GM12878 (cell line): ENCODE measurements at regions not wholly inside any gene's neighbourhood (a gene's known extent, or its start where the extent isn't known, plus 50 kb on each side); places are given as distances from the start of the nearest gene placed in this dataset.
A peak's percentile ranks its signal among the peaks of the same experiment; 100 is the strongest.

ENCODE experiments used
- ATAC-seq: fragments of 200-7000 bp; cut with Tn5 transposase; 3 replicates; pipeline ENCODE4 v1.9.1; 2020; ENCODE audit warnings: mild to moderate bottlenecking, moderate library complexity
- BruUV-seq: library from RNA; stranded (reverse); fragments of 400-500 nt; replicated peaks from 2 replicates; lab custom pipeline; 2021; lab: Mats Ljungman, UMichigan
- CTCF ChIA-PET: fragments of 300-600 bp; sonication (Branson Sonifier 250); formaldehyde crosslinking; extraction: SDS; loops from one replicate; lab custom pipeline; 2021; ENCODE audit warnings: inconsistent platforms; lab: Yijun Ruan, JAX
- POLR2A ChIA-PET: fragments of 350-600 bp; formaldehyde crosslinking; extraction: SDS; loops from one replicate; lab custom pipeline; 2021; ENCODE audit warnings: inconsistent platforms; lab: Charles Lee
- RAD21 ChIA-PET: fragments of 300-600 bp; sonication (Branson Sonifier 250); formaldehyde crosslinking; loops from one replicate; lab custom pipeline; 2023; ENCODE audit warnings: antibody characterized with exemption; ENCODE audit not compliant: unreplicated experiment; lab: Charles Lee
- SMC1A ChIA-PET: fragments of 300-600 bp; sonication (Branson Sonifier 250); formaldehyde crosslinking; loops from one replicate; lab custom pipeline; 2023; ENCODE audit not compliant: unreplicated experiment, uncharacterized antibody; lab: Charles Lee
- DNase-seq: peaks from one replicate; pipeline ENCODE4 v3.0.0-alpha.2; 2011; ENCODE audit warnings: low read depth, low spot score
- FAIRE-seq: peaks from 3 replicates; lab custom pipeline; 2011; peaks lifted over from hg19 to GRCh38; lab: Jason Lieb, UNC
- H2AFZ ChIP-seq: 2 replicates; pipeline ENCODE4 v1.6.0; 2011; ENCODE audit warnings: low read depth, low read length, control low read depth; ENCODE audit not compliant: control insufficient read depth
- H3K27ac ChIP-seq: 2 replicates; pipeline ENCODE4 v1.5.1; 2011; ENCODE audit warnings: control low read depth; ENCODE audit not compliant: control insufficient read depth, insufficient read depth
- H3K27me3 ChIP-seq, 2 experiments: replicated peaks in 1 of 2; 2 replicates each; pipeline versions ENCODE4 v1.6.0 to v1.6.1; 2011; ENCODE audit warnings: low read length in 1 of 2; ENCODE audit not compliant: control insufficient read depth in 2 of 2, insufficient read depth in 2 of 2
- H3K36me3 ChIP-seq, 2 experiments: 2 replicates each; pipeline ENCODE4 v1.5.1; 2011; ENCODE audit warnings: low read length in 1 of 2; ENCODE audit not compliant: control insufficient read depth in 2 of 2, insufficient read depth in 2 of 2
- H3K4me1 ChIP-seq: 2 replicates; pipeline ENCODE4 v1.6.1; 2011; ENCODE audit warnings: mild to moderate bottlenecking, low read length, moderate library complexity, mixed read lengths; ENCODE audit not compliant: control insufficient read depth, insufficient read depth
- H3K4me2 ChIP-seq: 2 replicates; pipeline ENCODE4 v1.6.0; 2011; ENCODE audit warnings: control low read depth; ENCODE audit not compliant: control insufficient read depth, insufficient read depth
- H3K4me3 ChIP-seq: fragments of 200-600 bp; sonication (generic); 2 replicates; pipeline ENCODE4 v1.5.1; 2016
- H3K79me2 ChIP-seq: 2 replicates; pipeline ENCODE4 v1.6.0; 2011; ENCODE audit warnings: low read length; ENCODE audit not compliant: control insufficient read depth, insufficient read depth
- H3K9ac ChIP-seq: 2 replicates; pipeline ENCODE4 v1.8.0; 2011; ENCODE audit warnings: low read length, control low read depth, mixed read lengths; ENCODE audit not compliant: control insufficient read depth, insufficient read depth
- H3K9me3 ChIP-seq: replicated peaks from 3 replicates; pipeline ENCODE4 v1.5.1; 2011; ENCODE audit warnings: mild to moderate bottlenecking, low read length; ENCODE audit not compliant: control insufficient read depth, insufficient read depth
- H4K20me1 ChIP-seq: 2 replicates; pipeline ENCODE4 v1.6.0; 2011; ENCODE audit not compliant: control insufficient read depth, insufficient read depth
- BCL11A ChIP-seq: IDR thresholded peaks from 2 replicates; pipeline ENCODE4 v1.6.1; 2011; ENCODE audit warnings: low read depth, low read length
- JUND ChIP-seq: IDR thresholded peaks from 2 replicates; pipeline ENCODE4 v1.6.1; 2012; ENCODE audit warnings: low read depth, mild to moderate bottlenecking, low read length, improper control_type of control experiment, moderate library complexity
- MEF2B ChIP-seq: fragments of 450-650 bp; IDR thresholded peaks from 2 replicates; pipeline ENCODE4 v1.6.1; 2018; ENCODE audit warnings: mild to moderate bottlenecking, moderate library complexity; ENCODE audit not compliant: partially characterized antibody, poor library complexity, severe bottlenecking
- SUPT20H ChIP-seq: IDR thresholded peaks from 2 replicates; pipeline ENCODE4 v1.6.1; 2011; ENCODE audit warnings: low read depth, mild to moderate bottlenecking, low read length, moderate library complexity, borderline replicate concordance; ENCODE audit not compliant: control insufficient read depth
- WGBS: methylation state at CpG from one replicate; pipeline ENCODE4 v1.1.6; 2016; ENCODE audit warnings: low lambda C conversion rate; ENCODE audit not compliant: insufficient replicate concordance, insufficient coverage; ENCODE audit errors: missing lambda C conversion rate; 5-methylcytosine and 5-hydroxymethylcytosine counted together
- in situ Hi-C: fragments of 300-500 bp; cut with MboI; formaldehyde crosslinking; loops from 9 replicates; pipeline ENCODE4 v1.14.3; 2018; ENCODE audit warnings: mixed read lengths
- intact Hi-C: fragments of 100-400 bp; cut with micrococcal nuclease; formaldehyde crosslinking; loops from one replicate; pipeline ENCODE4 v1.14.2; 2022; ENCODE audit not compliant: unreplicated experiment
- TF ChIP-seq, protein P1 (sequence below): fragments of 450-650 bp; IDR thresholded peaks from 2 replicates; pipeline ENCODE4 v1.6.1; 2017; ENCODE audit warnings: mild to moderate bottlenecking, moderate library complexity
- TF ChIP-seq, protein P2 (sequence below): fragments of 450-650 bp; formaldehyde crosslinking; IDR thresholded peaks from 2 replicates; pipeline ENCODE4 v1.5.0; 2022; ENCODE audit warnings: mild to moderate bottlenecking, missing genetic modification characterization
- TF ChIP-seq, protein P3 (sequence below): fragments of 450-650 bp; IDR thresholded peaks from 2 replicates; pipeline ENCODE4 v1.6.1; 2016; ENCODE audit warnings: mild to moderate bottlenecking

DNA sequence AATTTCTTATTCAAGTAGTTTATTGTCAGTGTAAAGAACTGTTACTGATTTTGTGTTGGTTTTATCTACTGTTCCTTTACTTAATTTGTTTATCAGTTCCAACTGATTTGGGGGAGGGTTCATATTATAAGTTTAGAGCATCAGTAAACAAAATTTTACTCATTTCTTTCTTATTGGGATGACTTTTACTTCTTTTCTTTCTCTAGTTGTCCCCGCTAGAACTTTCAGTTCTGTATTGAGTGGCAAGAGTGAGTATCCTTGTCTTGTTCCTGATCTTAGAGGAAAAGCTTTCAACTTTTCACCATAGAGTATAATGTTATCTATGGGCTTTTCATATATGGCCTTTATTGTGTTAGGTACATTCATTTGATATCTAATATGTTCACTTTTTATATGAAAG lies 584.1 kb downstream of the LRFN5 start:
- ChIA-PET POLR2A (no interaction called here), RAD21 (no interaction called here), SMC1A (no interaction called here), CTCF (no interaction called here)
- Histone ChIP-seq H2AFZ (no peak overlapping the region), H3K9ac (no peak overlapping the region), H3K4me1 (no peaks in the 10 kb centered on the region), H3K4me2 (no peak overlapping the region), H4K20me1 (no peaks in the 10 kb centered on the region), H3K79me2 (no peaks in the 10 kb centered on the region), H3K27me3 (no peaks in the 10 kb centered on the region), H3K9me3 (no peaks in the 10 kb centered on the region), H3K27ac (no peak overlapping the region)
- intact Hi-C loops (no loop called here), in situ Hi-C loops (no loop called here)
- WGBS: 0% methylated on average over 1 of the region's 1 CpG
- BruUV-seq: no TSS peak
- DNase-seq: no peak
- TF ChIP-seq, protein P1, sequence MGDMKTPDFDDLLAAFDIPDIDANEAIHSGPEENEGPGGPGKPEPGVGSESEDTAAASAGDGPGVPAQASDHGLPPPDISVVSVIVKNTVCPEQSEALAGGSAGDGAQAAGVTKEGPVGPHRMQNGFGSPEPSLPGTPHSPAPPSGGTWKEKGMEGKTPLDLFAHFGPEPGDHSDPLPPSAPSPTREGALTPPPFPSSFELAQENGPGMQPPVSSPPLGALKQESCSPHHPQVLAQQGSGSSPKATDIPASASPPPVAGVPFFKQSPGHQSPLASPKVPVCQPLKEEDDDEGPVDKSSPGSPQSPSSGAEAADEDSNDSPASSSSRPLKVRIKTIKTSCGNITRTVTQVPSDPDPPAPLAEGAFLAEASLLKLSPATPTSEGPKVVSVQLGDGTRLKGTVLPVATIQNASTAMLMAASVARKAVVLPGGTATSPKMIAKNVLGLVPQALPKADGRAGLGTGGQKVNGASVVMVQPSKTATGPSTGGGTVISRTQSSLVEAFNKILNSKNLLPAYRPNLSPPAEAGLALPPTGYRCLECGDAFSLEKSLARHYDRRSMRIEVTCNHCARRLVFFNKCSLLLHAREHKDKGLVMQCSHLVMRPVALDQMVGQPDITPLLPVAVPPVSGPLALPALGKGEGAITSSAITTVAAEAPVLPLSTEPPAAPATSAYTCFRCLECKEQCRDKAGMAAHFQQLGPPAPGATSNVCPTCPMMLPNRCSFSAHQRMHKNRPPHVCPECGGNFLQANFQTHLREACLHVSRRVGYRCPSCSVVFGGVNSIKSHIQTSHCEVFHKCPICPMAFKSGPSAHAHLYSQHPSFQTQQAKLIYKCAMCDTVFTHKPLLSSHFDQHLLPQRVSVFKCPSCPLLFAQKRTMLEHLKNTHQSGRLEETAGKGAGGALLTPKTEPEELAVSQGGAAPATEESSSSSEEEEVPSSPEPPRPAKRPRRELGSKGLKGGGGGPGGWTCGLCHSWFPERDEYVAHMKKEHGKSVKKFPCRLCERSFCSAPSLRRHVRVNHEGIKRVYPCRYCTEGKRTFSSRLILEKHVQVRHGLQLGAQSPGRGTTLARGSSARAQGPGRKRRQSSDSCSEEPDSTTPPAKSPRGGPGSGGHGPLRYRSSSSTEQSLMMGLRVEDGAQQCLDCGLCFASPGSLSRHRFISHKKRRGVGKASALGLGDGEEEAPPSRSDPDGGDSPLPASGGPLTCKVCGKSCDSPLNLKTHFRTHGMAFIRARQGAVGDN: no peak
- peak; percentile 25; the same call in 1 of the 2 replicates for TF ChIP-seq BCL11A
- TF ChIP-seq, all 136 proteins: peak for 1
- FAIRE-seq: no peak
- Histone ChIP-seq H3K36me3 (no peaks in the 10 kb centered on the region), H3K4me3 (no peak overlapping the region)
- ATAC-seq: no peak

DNA sequence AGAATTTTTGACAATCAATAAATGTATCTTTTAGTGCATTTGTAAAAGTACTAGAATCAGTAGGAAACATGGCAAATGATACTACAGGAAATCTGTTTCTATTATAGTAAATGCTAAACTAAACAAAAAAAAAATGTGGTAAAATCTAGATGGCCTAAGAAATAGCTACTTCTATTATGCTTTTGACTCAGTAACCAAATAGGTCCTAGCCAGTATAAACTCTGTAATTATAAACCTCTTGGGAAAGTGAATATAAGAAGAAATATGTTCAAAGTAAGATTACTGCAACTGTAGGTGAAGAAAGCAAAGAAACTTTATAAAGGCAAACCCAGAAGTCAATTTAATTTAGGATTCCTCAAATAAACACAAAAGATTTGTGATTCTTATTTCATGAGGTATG lies 581.2 kb downstream of the LRFN5 start:
- no peak overlapping the region for H3K4me2 ChIP-seq
- H2AFZ ChIP-seq: no peak overlapping the region
- H3K9me3 ChIP-seq: no peaks in the 10 kb centered on the region
- intact Hi-C loops (no loop called here), in situ Hi-C loops (no loop called here)
- no peak for FAIRE-seq
- ChIA-PET SMC1A (interaction anchor here (1.0 kb wide), 1 partner anchor 34 kb away, joined by 3 read pairs; no protein-coding TSS in a partner anchor), CTCF (no interaction called here), POLR2A (no interaction called here)
- H3K4me1 ChIP-seq: no peaks in the 10 kb centered on the region
- no peak for DNase-seq
- ATAC-seq: no peak
- TF ChIP-seq MEF2B (no peak), JUND (no peak), SUPT20H (no peak)
- TF ChIP-seq, protein P2, sequence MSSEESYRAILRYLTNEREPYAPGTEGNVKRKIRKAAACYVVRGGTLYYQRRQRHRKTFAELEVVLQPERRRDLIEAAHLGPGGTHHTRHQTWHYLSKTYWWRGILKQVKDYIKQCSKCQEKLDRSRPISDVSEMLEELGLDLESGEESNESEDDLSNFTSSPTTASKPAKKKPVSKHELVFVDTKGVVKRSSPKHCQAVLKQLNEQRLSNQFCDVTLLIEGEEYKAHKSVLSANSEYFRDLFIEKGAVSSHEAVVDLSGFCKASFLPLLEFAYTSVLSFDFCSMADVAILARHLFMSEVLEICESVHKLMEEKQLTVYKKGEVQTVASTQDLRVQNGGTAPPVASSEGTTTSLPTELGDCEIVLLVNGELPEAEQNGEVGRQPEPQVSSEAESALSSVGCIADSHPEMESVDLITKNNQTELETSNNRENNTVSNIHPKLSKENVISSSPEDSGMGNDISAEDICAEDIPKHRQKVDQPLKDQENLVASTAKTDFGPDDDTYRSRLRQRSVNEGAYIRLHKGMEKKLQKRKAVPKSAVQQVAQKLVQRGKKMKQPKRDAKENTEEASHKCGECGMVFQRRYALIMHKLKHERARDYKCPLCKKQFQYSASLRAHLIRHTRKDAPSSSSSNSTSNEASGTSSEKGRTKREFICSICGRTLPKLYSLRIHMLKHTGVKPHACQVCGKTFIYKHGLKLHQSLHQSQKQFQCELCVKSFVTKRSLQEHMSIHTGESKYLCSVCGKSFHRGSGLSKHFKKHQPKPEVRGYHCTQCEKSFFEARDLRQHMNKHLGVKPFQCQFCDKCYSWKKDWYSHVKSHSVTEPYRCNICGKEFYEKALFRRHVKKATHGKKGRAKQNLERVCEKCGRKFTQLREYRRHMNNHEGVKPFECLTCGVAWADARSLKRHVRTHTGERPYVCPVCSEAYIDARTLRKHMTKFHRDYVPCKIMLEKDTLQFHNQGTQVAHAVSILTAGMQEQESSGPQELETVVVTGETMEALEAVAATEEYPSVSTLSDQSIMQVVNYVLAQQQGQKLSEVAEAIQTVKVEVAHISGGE (CRISPR knock-in tag): no peak
- TF ChIP-seq, protein P3, sequence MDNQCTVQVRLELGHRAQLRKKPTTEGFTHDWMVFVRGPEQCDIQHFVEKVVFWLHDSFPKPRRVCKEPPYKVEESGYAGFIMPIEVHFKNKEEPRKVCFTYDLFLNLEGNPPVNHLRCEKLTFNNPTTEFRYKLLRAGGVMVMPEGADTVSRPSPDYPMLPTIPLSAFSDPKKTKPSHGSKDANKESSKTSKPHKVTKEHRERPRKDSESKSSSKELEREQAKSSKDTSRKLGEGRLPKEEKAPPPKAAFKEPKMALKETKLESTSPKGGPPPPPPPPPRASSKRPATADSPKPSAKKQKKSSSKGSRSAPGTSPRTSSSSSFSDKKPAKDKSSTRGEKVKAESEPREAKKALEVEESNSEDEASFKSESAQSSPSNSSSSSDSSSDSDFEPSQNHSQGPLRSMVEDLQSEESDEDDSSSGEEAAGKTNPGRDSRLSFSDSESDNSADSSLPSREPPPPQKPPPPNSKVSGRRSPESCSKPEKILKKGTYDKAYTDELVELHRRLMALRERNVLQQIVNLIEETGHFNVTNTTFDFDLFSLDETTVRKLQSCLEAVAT: no peak
- TF ChIP-seq, all 136 proteins: peak for 0
- Histone ChIP-seq H3K79me2 (no peaks in the 10 kb centered on the region), H4K20me1 (no peaks in the 10 kb centered on the region), H3K36me3 (no peaks in the 10 kb centered on the region), H3K9ac (no peak overlapping the region), H3K27ac (no peak overlapping the region), H3K4me3 (no peak overlapping the region), H3K27me3 (no peaks in the 10 kb centered on the region)
- BruUV-seq: no TSS peak
- RAD21 ChIA-PET: no interaction called here
